Keratinocyte (primary cell): ENCODE measurements at regions not wholly inside any gene's neighbourhood (a gene's known extent, or its start where the extent isn't known, plus 50 kb on each side); places are given as distances from the start of the nearest gene placed in this dataset.

Experiments
- CTCF ChIP-seq, 3 experiments: IDR thresholded peaks in 1 of 3; conservative IDR thresholded peaks in 1 of 3; optimal IDR thresholded peaks in 1 of 3; 2 replicates in 2 of 3; 3 replicates in 1 of 3; pipeline versions ENCODE3 to v1.5.1; 2011; ENCODE audit warnings: low read length in 3 of 3, mild to moderate bottlenecking in 3 of 3, moderate library complexity in 2 of 3, control low read depth in 1 of 3, inconsistent platforms in 1 of 3; ENCODE audit not compliant: insufficient read depth in 2 of 3; ENCODE audit errors: extremely low read depth in 1 of 3
- EZH2 ChIP-seq: IDR thresholded peaks from one replicate; pipeline ENCODE4 v1.6.1; 2012; ENCODE audit warnings: inconsistent platforms, mild to moderate bottlenecking, low read length, moderate library complexity

GRCh38 chr5:61730866-61731265 lies 398.8 kb downstream of the ZSWIM6 start:
- TF ChIP-seq EZH2 = no peak
- TF ChIP-seq CTCF (optimal IDR thresholded peaks at IDR 0.05 in 1 of 3, IDR thresholded peaks at IDR 0.05 in 1 of 3, conservative IDR thresholded peaks at IDR 0.05 in 1 of 3; ENCODE audit: extremely low read depth in 1 of 3, insufficient read depth in 2 of 3, low read length in 3 of 3) = no peak
